ENCODE measurements at regions not wholly inside any gene's neighbourhood (a gene's known extent, or its start where the extent isn't known, plus 50 kb on each side); places are given as distances from the start of the nearest gene placed in this dataset.

DNA sequence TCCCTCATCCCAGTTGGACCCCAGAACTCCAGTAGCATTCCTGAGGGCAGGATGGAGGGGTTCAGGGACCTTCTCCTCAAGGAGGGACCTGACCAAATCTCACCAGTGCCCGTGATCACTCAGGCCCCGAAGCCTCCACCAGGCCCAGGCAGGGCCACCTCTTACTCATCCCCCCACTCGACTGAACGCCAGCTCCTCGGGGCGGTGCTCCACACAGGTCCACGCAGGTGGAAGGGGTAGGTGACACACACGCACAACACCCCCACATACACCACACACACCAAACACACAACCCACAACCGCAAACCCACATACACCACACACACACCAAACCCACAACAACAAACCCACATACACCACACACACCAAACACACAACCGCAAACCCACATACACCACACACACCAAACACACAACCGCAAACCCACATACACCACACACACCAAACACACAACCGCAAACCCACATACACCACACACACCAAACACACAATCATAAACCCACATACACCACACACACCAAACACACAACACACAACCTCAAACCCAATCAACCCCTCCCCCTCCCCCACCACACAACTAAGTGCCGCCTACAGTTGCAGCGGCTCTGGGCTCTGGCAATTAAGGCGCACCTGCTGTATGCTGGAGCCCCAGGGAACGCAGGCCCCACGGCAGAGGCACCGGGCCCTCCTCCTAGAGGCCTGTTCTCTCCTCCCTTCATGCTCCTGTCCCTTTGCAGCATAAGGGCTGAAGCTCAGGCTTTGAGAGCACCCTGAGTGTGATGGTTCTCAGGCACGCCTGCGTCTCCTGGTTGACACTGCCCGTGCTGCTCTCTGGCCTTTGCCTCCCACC lies 1318.1 kb downstream of the TBC1D22A start:
- TF ChIP-seq RAD21 (IDR thresholded peaks at IDR 0.05; ENCODE audit: low read depth) (no peak), YY1 (IDR thresholded peaks at IDR 0.05; ENCODE audit: extremely low read depth, insufficient replicate concordance, low read depth, low read length) (no peak), ZNF274 (IDR thresholded peaks at IDR 0.05; ENCODE audit: low read depth, low read length) (no peak), EZH2phosphoT487 (IDR thresholded peaks at IDR 0.05; ENCODE audit: borderline replicate concordance) (no peak), SRF (IDR thresholded peaks at IDR 0.05; ENCODE audit: low read depth) (no peak), POLR2AphosphoS5 (IDR thresholded peaks at IDR 0.05; ENCODE audit: low read depth, low read length) (no peak)
- TF ChIP-seq, protein P1, sequence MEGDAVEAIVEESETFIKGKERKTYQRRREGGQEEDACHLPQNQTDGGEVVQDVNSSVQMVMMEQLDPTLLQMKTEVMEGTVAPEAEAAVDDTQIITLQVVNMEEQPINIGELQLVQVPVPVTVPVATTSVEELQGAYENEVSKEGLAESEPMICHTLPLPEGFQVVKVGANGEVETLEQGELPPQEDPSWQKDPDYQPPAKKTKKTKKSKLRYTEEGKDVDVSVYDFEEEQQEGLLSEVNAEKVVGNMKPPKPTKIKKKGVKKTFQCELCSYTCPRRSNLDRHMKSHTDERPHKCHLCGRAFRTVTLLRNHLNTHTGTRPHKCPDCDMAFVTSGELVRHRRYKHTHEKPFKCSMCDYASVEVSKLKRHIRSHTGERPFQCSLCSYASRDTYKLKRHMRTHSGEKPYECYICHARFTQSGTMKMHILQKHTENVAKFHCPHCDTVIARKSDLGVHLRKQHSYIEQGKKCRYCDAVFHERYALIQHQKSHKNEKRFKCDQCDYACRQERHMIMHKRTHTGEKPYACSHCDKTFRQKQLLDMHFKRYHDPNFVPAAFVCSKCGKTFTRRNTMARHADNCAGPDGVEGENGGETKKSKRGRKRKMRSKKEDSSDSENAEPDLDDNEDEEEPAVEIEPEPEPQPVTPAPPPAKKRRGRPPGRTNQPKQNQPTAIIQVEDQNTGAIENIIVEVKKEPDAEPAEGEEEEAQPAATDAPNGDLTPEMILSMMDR (IDR thresholded peaks at IDR 0.05 in 2 of 3, conservative IDR thresholded peaks at IDR 0.05 in 1 of 3; ENCODE audit: borderline replicate concordance in 1 of 3, insufficient read depth in 1 of 3, low read depth in 2 of 3, low read length in 2 of 3) = no peak
- TF ChIP-seq, protein P2, sequence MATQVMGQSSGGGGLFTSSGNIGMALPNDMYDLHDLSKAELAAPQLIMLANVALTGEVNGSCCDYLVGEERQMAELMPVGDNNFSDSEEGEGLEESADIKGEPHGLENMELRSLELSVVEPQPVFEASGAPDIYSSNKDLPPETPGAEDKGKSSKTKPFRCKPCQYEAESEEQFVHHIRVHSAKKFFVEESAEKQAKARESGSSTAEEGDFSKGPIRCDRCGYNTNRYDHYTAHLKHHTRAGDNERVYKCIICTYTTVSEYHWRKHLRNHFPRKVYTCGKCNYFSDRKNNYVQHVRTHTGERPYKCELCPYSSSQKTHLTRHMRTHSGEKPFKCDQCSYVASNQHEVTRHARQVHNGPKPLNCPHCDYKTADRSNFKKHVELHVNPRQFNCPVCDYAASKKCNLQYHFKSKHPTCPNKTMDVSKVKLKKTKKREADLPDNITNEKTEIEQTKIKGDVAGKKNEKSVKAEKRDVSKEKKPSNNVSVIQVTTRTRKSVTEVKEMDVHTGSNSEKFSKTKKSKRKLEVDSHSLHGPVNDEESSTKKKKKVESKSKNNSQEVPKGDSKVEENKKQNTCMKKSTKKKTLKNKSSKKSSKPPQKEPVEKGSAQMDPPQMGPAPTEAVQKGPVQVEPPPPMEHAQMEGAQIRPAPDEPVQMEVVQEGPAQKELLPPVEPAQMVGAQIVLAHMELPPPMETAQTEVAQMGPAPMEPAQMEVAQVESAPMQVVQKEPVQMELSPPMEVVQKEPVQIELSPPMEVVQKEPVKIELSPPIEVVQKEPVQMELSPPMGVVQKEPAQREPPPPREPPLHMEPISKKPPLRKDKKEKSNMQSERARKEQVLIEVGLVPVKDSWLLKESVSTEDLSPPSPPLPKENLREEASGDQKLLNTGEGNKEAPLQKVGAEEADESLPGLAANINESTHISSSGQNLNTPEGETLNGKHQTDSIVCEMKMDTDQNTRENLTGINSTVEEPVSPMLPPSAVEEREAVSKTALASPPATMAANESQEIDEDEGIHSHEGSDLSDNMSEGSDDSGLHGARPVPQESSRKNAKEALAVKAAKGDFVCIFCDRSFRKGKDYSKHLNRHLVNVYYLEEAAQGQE (IDR thresholded peaks at IDR 0.05; ENCODE audit: low read depth) = no peak
